IMR-90 (cell line): ENCODE measurements at regions not wholly inside any gene's neighbourhood (a gene's known extent, or its start where the extent isn't known, plus 50 kb on each side); places are given as distances from the start of the nearest gene placed in this dataset.

Experiments
- ATAC-seq: fragments of 200-7000 bp; cut with Tn5 transposase; 2 replicates; pipeline ENCODE4 v1.9.1; 2020; ENCODE audit warnings: low read depth, mild to moderate bottlenecking, moderate library complexity
- BruUV-seq: library from RNA; stranded (reverse); fragments of 400-500 nt; replicated peaks from 2 replicates; lab custom pipeline; 2021; lab: Mats Ljungman, UMichigan
- CTCF ChIA-PET: fragments of 300-600 bp; formaldehyde crosslinking; extraction: SDS; loops from one replicate; lab custom pipeline; 2021; ENCODE audit warnings: antibody characterized with exemption; lab: Yijun Ruan, JAX
- POLR2A ChIA-PET: fragments of 300-600 bp; sonication (Branson Sonifier 250); formaldehyde crosslinking; loops from one replicate; lab custom pipeline; 2022; ENCODE audit warnings: antibody characterized with exemption; ENCODE audit not compliant: unreplicated experiment; lab: Charles Lee
- DNase-seq: peaks from one replicate; pipeline ENCODE4 v3.0.0; 2013
- H2AFZ ChIP-seq: replicated peaks from 2 replicates; pipeline ENCODE3; 2013; ENCODE audit warnings: low read length, mild to moderate bottlenecking; ENCODE audit not compliant: poor library complexity
- H2AK5ac ChIP-seq: 2 replicates; pipeline ENCODE4 v1.6.1; 2013; ENCODE audit warnings: low read depth, low read length, inconsistent platforms
- H2AK9ac ChIP-seq: replicated peaks from 2 replicates; pipeline ENCODE3; 2013; ENCODE audit warnings: mild to moderate bottlenecking, low read depth, low read length, moderate library complexity; ENCODE audit not compliant: poor library complexity
- H2BK120ac ChIP-seq: 2 replicates; pipeline ENCODE4 v1.6.1; 2013; ENCODE audit warnings: low read depth, low read length, inconsistent platforms
- H2BK15ac ChIP-seq: 3 replicates; pipeline ENCODE4 v1.6.1; 2013; ENCODE audit warnings: low read depth, low read length, inconsistent platforms
- H2BK20ac ChIP-seq: 2 replicates; pipeline ENCODE4 v1.6.1; 2013; ENCODE audit warnings: low read depth, mild to moderate bottlenecking, inconsistent platforms, low read length, moderate library complexity
- H2BK5ac ChIP-seq: 2 replicates; pipeline ENCODE4 v1.6.1; 2013; ENCODE audit warnings: mild to moderate bottlenecking, low read depth, low read length, inconsistent platforms; ENCODE audit not compliant: poor library complexity, severe bottlenecking
- H3K14ac ChIP-seq: replicated peaks from 2 replicates; pipeline ENCODE4 v1.6.1; 2013; ENCODE audit warnings: low read depth, low read length, inconsistent platforms
- H3K18ac ChIP-seq: 2 replicates; pipeline ENCODE4 v1.6.1; 2013; ENCODE audit warnings: low read depth, low read length, control low read depth
- H3K23ac ChIP-seq: 2 replicates; pipeline ENCODE4 v1.6.1; 2013; ENCODE audit warnings: low read depth, low read length, inconsistent platforms
- H3K27ac ChIP-seq: 2 replicates; pipeline ENCODE4 v1.5.1; 2013; ENCODE audit warnings: mild to moderate bottlenecking, control low read depth, low read length; ENCODE audit not compliant: insufficient read depth
- H3K27me3 ChIP-seq: 2 replicates; pipeline ENCODE4 v1.6.1; 2013; ENCODE audit warnings: low read length; ENCODE audit not compliant: control insufficient read depth, insufficient read depth
- H3K36me3 ChIP-seq: 2 replicates; pipeline ENCODE4 v1.6.1; 2013; ENCODE audit warnings: low read length, mixed read lengths; ENCODE audit not compliant: control insufficient read depth, insufficient read depth
- H3K4ac ChIP-seq: 2 replicates; pipeline ENCODE4 v1.6.1; 2013; ENCODE audit warnings: low read depth, low read length, inconsistent platforms
- H3K4me1 ChIP-seq: 2 replicates; pipeline ENCODE4 v1.6.1; 2013; ENCODE audit warnings: low read length, mixed read lengths; ENCODE audit not compliant: control insufficient read depth, insufficient read depth
- H3K4me2 ChIP-seq: 2 replicates; pipeline ENCODE4 v1.6.1; 2013; ENCODE audit warnings: low read depth, mild to moderate bottlenecking, control low read depth, low read length, moderate library complexity
- H3K4me3 ChIP-seq: 2 replicates; pipeline ENCODE4 v1.5.1; 2013; ENCODE audit warnings: low read depth, mild to moderate bottlenecking, control low read depth, low read length, moderate library complexity; ENCODE audit not compliant: insufficient read depth
- H3K56ac ChIP-seq: 2 replicates; pipeline ENCODE4 v1.6.1; 2013; ENCODE audit warnings: low read length, inconsistent platforms; ENCODE audit not compliant: insufficient read depth; ENCODE audit errors: extremely low read depth
- H3K79me1 ChIP-seq, 2 experiments: 2 replicates each; pipeline ENCODE4 v1.6.1; 2013; ENCODE audit warnings: low read length in 2 of 2, inconsistent platforms in 1 of 2, low read depth in 1 of 2
- H3K9ac ChIP-seq: 2 replicates; pipeline ENCODE4 v1.6.1; 2013; ENCODE audit warnings: low read depth, low read length, control low read depth
- H3K9me1 ChIP-seq: 2 replicates; pipeline ENCODE4 v1.6.1; 2013; ENCODE audit warnings: low read length, inconsistent platforms; ENCODE audit not compliant: insufficient read depth
- H3K9me3 ChIP-seq: 2 replicates; pipeline ENCODE4 v1.6.1; 2013; ENCODE audit warnings: low read length; ENCODE audit not compliant: control insufficient read depth, insufficient read depth
- H4K20me1 ChIP-seq: 2 replicates; pipeline ENCODE4 v1.6.1; 2013; ENCODE audit warnings: low read length, inconsistent platforms; ENCODE audit not compliant: insufficient read depth
- H4K5ac ChIP-seq: 2 replicates; pipeline ENCODE4 v1.6.1; 2013; ENCODE audit warnings: mild to moderate bottlenecking, low read depth, low read length, control low read depth
- H4K8ac ChIP-seq, 2 experiments: 2 replicates each; pipeline ENCODE4 v1.6.1; 2013; ENCODE audit warnings: low read depth in 2 of 2, low read length in 2 of 2, control low read depth in 1 of 2, inconsistent platforms in 1 of 2
- H4K91ac ChIP-seq: 2 replicates; pipeline ENCODE4 v1.6.1; 2013; ENCODE audit warnings: low read depth, low read length, inconsistent platforms; ENCODE audit not compliant: insufficient read depth
- CHD1 ChIP-seq: IDR thresholded peaks from 2 replicates; pipeline ENCODE4 v1.6.1; 2012; ENCODE audit warnings: low read depth, low read length, improper control_type of control experiment
- FOS ChIP-seq: fragments of 150-350 bp; IDR thresholded peaks from 2 replicates; pipeline ENCODE4 v1.6.1; 2016; ENCODE audit warnings: low read depth, low read length
- MAFK ChIP-seq: IDR thresholded peaks from 2 replicates; pipeline ENCODE4 v1.6.1; 2012; ENCODE audit warnings: low read depth, low read length, improper control_type of control experiment
- WGBS, 2 experiments: methylation state at CpG; one replicate each; pipeline versions ENCODE4 v1.1.5 to v1.1.7; 2013; ENCODE audit warnings: missing lambda C conversion rate in 2 of 2; ENCODE audit not compliant: insufficient read length in 1 of 2; ENCODE audit errors: extremely low coverage in 2 of 2; 5-methylcytosine and 5-hydroxymethylcytosine counted together
- dilution Hi-C: fragments of 300-500 bp; cut with HindIII; formaldehyde crosslinking; loops from one replicate; pipeline ENCODE4 v1.14.3; 2018; ENCODE audit warnings: low sequenced_read_pairs; ENCODE audit not compliant: unreplicated experiment
- in situ Hi-C: fragments of 300-500 bp; cut with MboI; formaldehyde crosslinking; loops from 3 replicates; pipeline ENCODE4 v1.14.3; 2019; ENCODE audit warnings: low sequenced_read_pairs, inconsistent platforms, mixed read lengths
- intact Hi-C: fragments of 100-400 bp; cut with micrococcal nuclease; formaldehyde crosslinking; loops from 2 replicates; pipeline ENCODE4 v1.10.0; 2022

- POLR2A ChIA-PET: no interaction called here
- intact Hi-C loops: no loop called here
- in situ Hi-C loops: no loop called here
Observed at GRCh38 chr2:238562446-238562845, 135.7 kb downstream of the ASB1 start.

More at GRCh38 chr2:238562446-238562845, 135.7 kb downstream of the ASB1 start:
- Histone ChIP-seq H3K18ac (no peak overlapping the region), H3K9ac (no peak overlapping the region), H3K4ac (no peak overlapping the region), H2AK9ac (no peak overlapping the region), H2AFZ (no peak overlapping the region), H3K4me3 (no peak overlapping the region), H2BK5ac (no peak overlapping the region), H3K4me2 (no peak overlapping the region), H3K9me1 (no peaks in the 10 kb centered on the region), H3K27me3 (peaks cover 17% of the 10 kb centered on the region), H3K23ac (no peak overlapping the region), H4K91ac (no peak overlapping the region), H3K56ac (no peak overlapping the region), H3K79me1 (no peaks in the 10 kb centered on the region), H3K14ac (no peak overlapping the region), H2BK15ac (no peak overlapping the region), H2BK20ac (no peak overlapping the region), H4K20me1 (no peaks in the 10 kb centered on the region), H2BK120ac (no peak overlapping the region), H3K9me3 (no peaks in the 10 kb centered on the region), H4K8ac (no peak overlapping the region), H2AK5ac (no peak overlapping the region), H3K36me3 (no peaks in the 10 kb centered on the region), H3K4me1 (no peaks in the 10 kb centered on the region; the same call in 1 of the 2 replicates), H4K5ac (no peak overlapping the region), H3K27ac (no peak overlapping the region)
- DNase-seq: no peak
- no TSS peak for BruUV-seq
- CTCF ChIA-PET: no interaction called here
- TF ChIP-seq MAFK (no peak), CHD1 (no peak), FOS (no peak)
- no peak for ATAC-seq
- dilution Hi-C loops: no loop called here
- 100% methylated on average over 1 of the region's 8 CpGs; no CpG with 5 or more reads in 1 of the 2 experiments for WGBS, 2 experiments
